ENCODE measurements at regions not wholly inside any gene's neighbourhood (a gene's known extent, or its start where the extent isn't known, plus 50 kb on each side); places are given as distances from the start of the nearest gene placed in this dataset.

GRCh38 chr15:77856705-77857346, 220.7 kb downstream of the TBC1D2B start:
- Histone ChIP-seq H3K27ac (ENCODE audit: low read length) (no peak overlapping the region), H3K36me3 (ENCODE audit: control insufficient read depth, insufficient read depth, low read length) (no peaks in the 10 kb centered on the region), H3K4me3 (ENCODE audit: low read length) (no peak overlapping the region), H3K27me3 (ENCODE audit: control insufficient read depth, insufficient read depth, low read length) (no peaks in the 10 kb centered on the region), H3K4me1 (ENCODE audit: control insufficient read depth, insufficient read depth, low read length) (no peaks in the 10 kb centered on the region; the same call in 1 of the 2 replicates), H3K9me3 (ENCODE audit: control insufficient read depth, insufficient read depth, low read length) (no peaks in the 10 kb centered on the region)
- DNase-seq (ENCODE audit: low read depth, low spot score) = no peak
- WGBS (ENCODE audit: insufficient coverage, insufficient read length) = no CpG with 5 or more reads among the region's 1 CpG

- Histone ChIP-seq H3K27me3 (ENCODE audit: control insufficient read depth, insufficient read depth, low read length) (no peaks in the 10 kb centered on the region), H3K4me1 (ENCODE audit: control insufficient read depth, insufficient read depth, low read length) (no peaks in the 10 kb centered on the region; the same call in 1 of the 2 replicates), H3K4me3 (ENCODE audit: low read length) (no peak overlapping the region), H3K27ac (ENCODE audit: low read length) (no peak overlapping the region), H3K36me3 (ENCODE audit: control insufficient read depth, insufficient read depth, low read length) (no peaks in the 10 kb centered on the region), H3K9me3 (ENCODE audit: control insufficient read depth, insufficient read depth, low read length) (no peaks in the 10 kb centered on the region)
- DNase-seq (ENCODE audit: low read depth, low spot score) = no peak
- WGBS (ENCODE audit: insufficient coverage, insufficient read length) = no CpG with 5 or more reads among the region's 3 CpGs
Observed at GRCh38 chr15:77855871-77856270, 221.6 kb downstream of the TBC1D2B start.

- no peaks in the 10 kb centered on the region for H3K4me1 ChIP-seq (ENCODE audit: control insufficient read depth, insufficient read depth, low read length)
- no peaks in the 10 kb centered on the region for H3K9me3 ChIP-seq (ENCODE audit: control insufficient read depth, insufficient read depth, low read length)
- H3K4me3 ChIP-seq (ENCODE audit: low read length) = no peak overlapping the region
- H3K36me3 ChIP-seq (ENCODE audit: control insufficient read depth, insufficient read depth, low read length) = no peaks in the 10 kb centered on the region
- no peak for DNase-seq (ENCODE audit: low read depth, low spot score)
- H3K27ac ChIP-seq (ENCODE audit: low read length) = no peak overlapping the region
- no peaks in the 10 kb centered on the region for H3K27me3 ChIP-seq (ENCODE audit: control insufficient read depth, insufficient read depth, low read length)
Observed at GRCh38 chr15:77854980-77855379, 222.3 kb upstream of the LINGO1 start.

- no peaks in the 10 kb centered on the region for H3K9me3 ChIP-seq (ENCODE audit: control insufficient read depth, insufficient read depth, low read length)
- DNase-seq (ENCODE audit: low read depth, low spot score) = no peak
- no peak overlapping the region for H3K27ac ChIP-seq (ENCODE audit: low read length)
- WGBS (ENCODE audit: insufficient coverage, insufficient read length) = no CpG with 5 or more reads among the region's 6 CpGs
- no peak overlapping the region for H3K4me3 ChIP-seq (ENCODE audit: low read length)
- H3K36me3 ChIP-seq (ENCODE audit: control insufficient read depth, insufficient read depth, low read length) = no peaks in the 10 kb centered on the region
- H3K27me3 ChIP-seq (ENCODE audit: control insufficient read depth, insufficient read depth, low read length) = no peaks in the 10 kb centered on the region
- H3K4me1 ChIP-seq (ENCODE audit: control insufficient read depth, insufficient read depth, low read length) = no peaks in the 10 kb centered on the region
Observed at GRCh38 chr15:77853910-77854309, 221.2 kb upstream of the LINGO1 start.

GRCh38 chr15:77853008-77853328, 220.3 kb upstream of the LINGO1 start:
- DNase-seq (ENCODE audit: low read depth, low spot score) = no peak
- H3K4me1 ChIP-seq (ENCODE audit: control insufficient read depth, insufficient read depth, low read length) = no peaks in the 10 kb centered on the region
- no peaks in the 10 kb centered on the region for H3K27me3 ChIP-seq (ENCODE audit: control insufficient read depth, insufficient read depth, low read length)
- no peaks in the 10 kb centered on the region for H3K9me3 ChIP-seq (ENCODE audit: control insufficient read depth, insufficient read depth, low read length)
- no peaks in the 10 kb centered on the region for H3K36me3 ChIP-seq (ENCODE audit: control insufficient read depth, insufficient read depth, low read length)
- no peak overlapping the region for H3K4me3 ChIP-seq (ENCODE audit: low read length)
- WGBS (ENCODE audit: insufficient coverage, insufficient read length) = no CpG with 5 or more reads among the region's 7 CpGs
- no peak overlapping the region for H3K27ac ChIP-seq (ENCODE audit: low read length)

GRCh38 chr15:77852241-77853007, 219.7 kb upstream of the LINGO1 start:
- no peaks in the 10 kb centered on the region for H3K4me1 ChIP-seq (ENCODE audit: control insufficient read depth, insufficient read depth, low read length)
- no peak overlapping the region for H3K27ac ChIP-seq (ENCODE audit: low read length)
- no peak for DNase-seq (ENCODE audit: low read depth, low spot score)
- H3K9me3 ChIP-seq (ENCODE audit: control insufficient read depth, insufficient read depth, low read length) = no peaks in the 10 kb centered on the region
- H3K27me3 ChIP-seq (ENCODE audit: control insufficient read depth, insufficient read depth, low read length) = no peaks in the 10 kb centered on the region
- no CpG with 5 or more reads among the region's 23 CpGs for WGBS (ENCODE audit: insufficient coverage, insufficient read length)
- H3K36me3 ChIP-seq (ENCODE audit: control insufficient read depth, insufficient read depth, low read length) = no peaks in the 10 kb centered on the region
- H3K4me3 ChIP-seq (ENCODE audit: low read length) = no peak overlapping the region

- WGBS (ENCODE audit: insufficient coverage, insufficient read length) = no CpG with 5 or more reads among the region's 6 CpGs
- Histone ChIP-seq H3K27ac (ENCODE audit: low read length) (no peak overlapping the region), H3K9me3 (ENCODE audit: control insufficient read depth, insufficient read depth, low read length) (no peaks in the 10 kb centered on the region), H3K36me3 (ENCODE audit: control insufficient read depth, insufficient read depth, low read length) (no peaks in the 10 kb centered on the region), H3K4me3 (ENCODE audit: low read length) (no peak overlapping the region), H3K4me1 (ENCODE audit: control insufficient read depth, insufficient read depth, low read length) (no peaks in the 10 kb centered on the region), H3K27me3 (ENCODE audit: control insufficient read depth, insufficient read depth, low read length) (no peaks in the 10 kb centered on the region)
- DNase-seq (ENCODE audit: low read depth, low spot score) = no peak
Observed at GRCh38 chr15:77851691-77852090, 219.0 kb upstream of the LINGO1 start.

GRCh38 chr15:77851086-77851485, 218.4 kb upstream of the LINGO1 start:
- Histone ChIP-seq H3K27ac (ENCODE audit: low read length) (no peak overlapping the region), H3K4me3 (ENCODE audit: low read length) (no peak overlapping the region), H3K36me3 (ENCODE audit: control insufficient read depth, insufficient read depth, low read length) (no peaks in the 10 kb centered on the region), H3K9me3 (ENCODE audit: control insufficient read depth, insufficient read depth, low read length) (no peaks in the 10 kb centered on the region), H3K4me1 (ENCODE audit: control insufficient read depth, insufficient read depth, low read length) (no peaks in the 10 kb centered on the region), H3K27me3 (ENCODE audit: control insufficient read depth, insufficient read depth, low read length) (no peaks in the 10 kb centered on the region)
- no CpG with 5 or more reads among the region's 7 CpGs for WGBS (ENCODE audit: insufficient coverage, insufficient read length)
- no peak for DNase-seq (ENCODE audit: low read depth, low spot score)

- no peak overlapping the region for H3K27ac ChIP-seq (ENCODE audit: low read length)
- no peaks in the 10 kb centered on the region for H3K36me3 ChIP-seq (ENCODE audit: control insufficient read depth, insufficient read depth, low read length)
- DNase-seq (ENCODE audit: low read depth, low spot score) = no peak
- no peaks in the 10 kb centered on the region for H3K9me3 ChIP-seq (ENCODE audit: control insufficient read depth, insufficient read depth, low read length)
- H3K4me1 ChIP-seq (ENCODE audit: control insufficient read depth, insufficient read depth, low read length) = no peaks in the 10 kb centered on the region
- H3K27me3 ChIP-seq (ENCODE audit: control insufficient read depth, insufficient read depth, low read length) = no peaks in the 10 kb centered on the region
- H3K4me3 ChIP-seq (ENCODE audit: low read length) = no peak overlapping the region
- no CpG with 5 or more reads among the region's 2 CpGs for WGBS (ENCODE audit: insufficient coverage, insufficient read length)
Observed at GRCh38 chr15:77846986-77847385, 214.3 kb upstream of the LINGO1 start.

GRCh38 chr15:77846360-77846759, 213.6 kb upstream of the LINGO1 start:
- no peak for DNase-seq (ENCODE audit: low read depth, low spot score)
- no peaks in the 10 kb centered on the region for H3K36me3 ChIP-seq (ENCODE audit: control insufficient read depth, insufficient read depth, low read length)
- H3K4me3 ChIP-seq (ENCODE audit: low read length) = no peak overlapping the region
- WGBS (ENCODE audit: insufficient coverage, insufficient read length) = no CpG with 5 or more reads among the region's 2 CpGs
- H3K4me1 ChIP-seq (ENCODE audit: control insufficient read depth, insufficient read depth, low read length) = no peaks in the 10 kb centered on the region
- H3K27me3 ChIP-seq (ENCODE audit: control insufficient read depth, insufficient read depth, low read length) = no peaks in the 10 kb centered on the region
- no peak overlapping the region for H3K27ac ChIP-seq (ENCODE audit: low read length)
- no peaks in the 10 kb centered on the region for H3K9me3 ChIP-seq (ENCODE audit: control insufficient read depth, insufficient read depth, low read length)

Data from iPS DF 6.9 (cell line).